H9 (cell line): ENCODE measurements at regions not wholly inside any gene's neighbourhood (a gene's known extent, or its start where the extent isn't known, plus 50 kb on each side); places are given as distances from the start of the nearest gene placed in this dataset.

Experiments used
- DNase-seq: peaks from one replicate; pipeline ENCODE4 v3.0.0-alpha.2; 2017
- H2AFZ ChIP-seq: one replicate; pipeline ENCODE4 v1.6.1; 2013; ENCODE audit warnings: mild to moderate bottlenecking, low read length, control low read depth, moderate library complexity
- H2AK5ac ChIP-seq: 2 replicates; pipeline ENCODE4 v1.6.1; 2013; ENCODE audit warnings: low read length, control low read depth, mixed read lengths; ENCODE audit not compliant: insufficient read length
- H2BK120ac ChIP-seq: one replicate; pipeline ENCODE4 v1.6.1; 2013; ENCODE audit warnings: low read depth, mild to moderate bottlenecking, low read length, control low read depth, inconsistent platforms; ENCODE audit not compliant: poor library complexity, severe bottlenecking
- H2BK12ac ChIP-seq: 2 replicates; pipeline ENCODE4 v1.6.1; 2013; ENCODE audit warnings: low read length, control low read depth, mixed read lengths, low read depth; ENCODE audit not compliant: insufficient read length
- H2BK15ac ChIP-seq: 2 replicates; pipeline ENCODE4 v1.6.1; 2013; ENCODE audit warnings: low read depth, low read length, control low read depth
- H2BK20ac ChIP-seq: one replicate; pipeline ENCODE4 v1.6.1; 2013; ENCODE audit warnings: low read depth, mild to moderate bottlenecking, low read length, control low read depth, inconsistent platforms; ENCODE audit not compliant: poor library complexity, severe bottlenecking
- H2BK5ac ChIP-seq: 2 replicates; pipeline ENCODE4 v1.6.1; 2013; ENCODE audit warnings: low read length, control low read depth, mixed read lengths; ENCODE audit not compliant: insufficient read length
- H3K14ac ChIP-seq: 2 replicates; pipeline ENCODE4 v1.6.1; 2013; ENCODE audit warnings: low read length, control low read depth; ENCODE audit not compliant: insufficient read depth
- H3K18ac ChIP-seq: 2 replicates; pipeline ENCODE4 v1.6.1; 2013; ENCODE audit warnings: low read depth, mild to moderate bottlenecking, mixed read lengths, low read length, control low read depth; ENCODE audit not compliant: insufficient read length
- H3K23ac ChIP-seq: 2 replicates; pipeline ENCODE4 v1.6.1; 2013; ENCODE audit warnings: low read length, control low read depth, mixed read lengths, low read depth; ENCODE audit not compliant: insufficient read length
- H3K23me2 ChIP-seq: 2 replicates; pipeline ENCODE4 v1.6.1; 2013; ENCODE audit warnings: low read depth, mild to moderate bottlenecking, mixed read lengths, low read length, control low read depth; ENCODE audit not compliant: insufficient read length, poor library complexity, severe bottlenecking
- H3K27ac ChIP-seq: 2 replicates; pipeline ENCODE4 v1.5.1; 2013; ENCODE audit warnings: low read length, control low read depth, mixed read lengths, low read depth; ENCODE audit not compliant: insufficient read length
- H3K27me3 ChIP-seq: 2 replicates; pipeline ENCODE4 v1.6.1; 2013; ENCODE audit warnings: low read length, control low read depth, inconsistent platforms; ENCODE audit not compliant: insufficient read depth
- H3K4ac ChIP-seq: 2 replicates; pipeline ENCODE4 v1.6.1; 2013; ENCODE audit warnings: low read depth, mild to moderate bottlenecking, control low read depth, inconsistent platforms, low read length, moderate library complexity
- H3K4me1 ChIP-seq: 2 replicates; pipeline ENCODE4 v1.6.1; 2013; ENCODE audit warnings: low read length, control low read depth, inconsistent platforms; ENCODE audit not compliant: insufficient read depth
- H3K4me2 ChIP-seq: 2 replicates; pipeline ENCODE4 v1.6.1; 2013; ENCODE audit warnings: low read length, control low read depth, mixed read lengths; ENCODE audit not compliant: insufficient read length, insufficient read depth
- H3K56ac ChIP-seq: 2 replicates; pipeline ENCODE4 v1.6.1; 2013; ENCODE audit warnings: low read depth, mild to moderate bottlenecking, mixed read lengths, low read length, control low read depth; ENCODE audit not compliant: insufficient read length
- H3K79me1 ChIP-seq: 2 replicates; pipeline ENCODE4 v1.6.1; 2013; ENCODE audit warnings: low read depth, mild to moderate bottlenecking, moderate library complexity, low read length, control low read depth, inconsistent platforms; ENCODE audit not compliant: insufficient read depth, poor library complexity, severe bottlenecking
- H3K79me2 ChIP-seq: 2 replicates; pipeline ENCODE4 v1.6.1; 2013; ENCODE audit warnings: low read length, control low read depth, inconsistent platforms; ENCODE audit not compliant: insufficient read depth
- H3K9ac ChIP-seq: 2 replicates; pipeline ENCODE4 v1.6.1; 2013; ENCODE audit warnings: low read length, control low read depth, mixed read lengths; ENCODE audit not compliant: insufficient read length; ENCODE audit errors: extremely low read depth
- H3K9me3 ChIP-seq: one replicate; pipeline ENCODE4 v1.6.1; 2013; ENCODE audit warnings: low read depth, low read length, inconsistent platforms; ENCODE audit not compliant: control insufficient read depth
- H3T11ph ChIP-seq: one replicate; pipeline ENCODE4 v1.6.1; 2013; ENCODE audit warnings: mild to moderate bottlenecking, low read length, control low read depth, inconsistent platforms
- H4K20me1 ChIP-seq: one replicate; pipeline ENCODE4 v1.6.1; 2013; ENCODE audit not compliant: control insufficient read depth, insufficient read length, insufficient read depth
- H4K5ac ChIP-seq: 2 replicates; pipeline ENCODE4 v1.6.1; 2013; ENCODE audit warnings: low read depth, mild to moderate bottlenecking, mixed read lengths, low read length, control low read depth; ENCODE audit not compliant: insufficient read length
- H4K8ac ChIP-seq: replicated peaks from 2 replicates; pipeline ENCODE4 v1.6.1; 2013; ENCODE audit warnings: low read length, control low read depth, mixed read lengths, low read depth; ENCODE audit not compliant: insufficient read length
- H4K91ac ChIP-seq: 2 replicates; pipeline ENCODE4 v1.6.1; 2013; ENCODE audit warnings: low read depth, mild to moderate bottlenecking, moderate library complexity, mixed read lengths, low read length, control low read depth; ENCODE audit not compliant: insufficient read length
- H3K27ac Mint-ChIP-seq, 3 experiments: 2 replicates in 2 of 3; 3 replicates in 1 of 3; pipeline ENCODE4 v1.8.0; 2020 to 2021; ENCODE audit warnings: mixed read lengths in 3 of 3, mild to moderate bottlenecking in 1 of 3, moderate library complexity in 1 of 3
- H3K27me3 Mint-ChIP-seq: 2 replicates; pipeline ENCODE4 v1.8.0; 2021; ENCODE audit warnings: low read depth, mild to moderate bottlenecking, moderate library complexity, mixed read lengths
- H3K36me3 Mint-ChIP-seq, 3 experiments: 2 replicates in 2 of 3; 3 replicates in 1 of 3; pipeline ENCODE4 v1.8.0; 2020 to 2021; ENCODE audit warnings: low read depth in 3 of 3, mixed read lengths in 3 of 3; ENCODE audit not compliant: insufficient read depth in 1 of 3
- H3K4me1 Mint-ChIP-seq, 2 experiments: 2 replicates each; pipeline ENCODE4 v1.8.0; 2020; ENCODE audit warnings: mixed read lengths in 2 of 2
- H3K4me3 Mint-ChIP-seq, 2 experiments: 2 replicates in 1 of 2; 3 replicates in 1 of 2; pipeline ENCODE4 v1.8.0; 2020 to 2021; ENCODE audit warnings: mild to moderate bottlenecking in 2 of 2, mixed read lengths in 2 of 2, moderate library complexity in 1 of 2
- H3K9me3 Mint-ChIP-seq, 2 experiments: 2 replicates in 1 of 2; 3 replicates in 1 of 2; pipeline ENCODE4 v1.8.0; 2020; ENCODE audit warnings: mild to moderate bottlenecking in 2 of 2, mixed read lengths in 2 of 2, moderate library complexity in 1 of 2
- CTCF ChIP-seq: fragments of 200-600 bp; sonication (generic); conservative IDR thresholded peaks from 3 replicates; pipeline ENCODE4 v1.8.0; 2021; ENCODE audit warnings: antibody characterized with exemption, mild to moderate bottlenecking
- WGBS: extraction: QIAGEN DNeasy Blood & Tissue Kit; methylation state at CpG from one replicate; pipeline ENCODE4 v1.1.7; 2013; ENCODE audit warnings: missing lambda C conversion rate, low lambda C conversion rate, mixed read lengths; ENCODE audit not compliant: insufficient read length; ENCODE audit errors: extremely low coverage; 5-methylcytosine and 5-hydroxymethylcytosine counted together

- H3T11ph ChIP-seq: no peak overlapping the region
- no CpG with 5 or more reads among the region's 5 CpGs for WGBS
- no peak overlapping the region for H3K14ac ChIP-seq
- H3K79me1 ChIP-seq: no peaks in the 10 kb centered on the region
- Mint-ChIP-seq H3K27me3 (peaks cover 7% of the 10 kb centered on the region), H3K9me3 (no peaks in the 10 kb centered on the region; a peak in 1 of 5 replicates), H3K27ac (no peak overlapping the region), H3K4me1 (no peaks in the 10 kb centered on the region), H3K4me3 (no peak overlapping the region), H3K36me3 (no peaks in the 10 kb centered on the region)
- no peak overlapping the region for H2AK5ac ChIP-seq
- no peaks in the 10 kb centered on the region for H3K27me3 ChIP-seq
- H4K5ac ChIP-seq: no peak overlapping the region
- no peak overlapping the region for H2BK20ac ChIP-seq
- no peak overlapping the region for H3K4ac ChIP-seq
- H2BK12ac ChIP-seq: no peak overlapping the region
- H4K20me1 ChIP-seq: no peaks in the 10 kb centered on the region
- no peak overlapping the region for H2AFZ ChIP-seq
- no peak overlapping the region for H2BK5ac ChIP-seq
- H3K18ac ChIP-seq: no peak overlapping the region
- H2BK120ac ChIP-seq: no peak overlapping the region
- H4K8ac ChIP-seq: no peak overlapping the region
- H3K27ac ChIP-seq: no peak overlapping the region
- no peak overlapping the region for H2BK15ac ChIP-seq
- no peak overlapping the region for H3K56ac ChIP-seq
- no peak for TF ChIP-seq CTCF
- no peaks in the 10 kb centered on the region for H3K79me2 ChIP-seq
- H3K4me2 ChIP-seq: no peak overlapping the region
- H3K23ac ChIP-seq: no peak overlapping the region
- H4K91ac ChIP-seq: no peak overlapping the region
- no peaks in the 10 kb centered on the region for H3K23me2 ChIP-seq
- no peaks in the 10 kb centered on the region for H3K4me1 ChIP-seq
- no peaks in the 10 kb centered on the region for H3K9me3 ChIP-seq
- DNase-seq: no peak
- no peak overlapping the region for H3K9ac ChIP-seq
These were observed 147.1 kb downstream of the SALL1 start for GRCh38 chr16:51003850-51004566.
